WTC11 (cell line): ENCODE measurements at regions not wholly inside any gene's neighbourhood (a gene's known extent, or its start where the extent isn't known, plus 50 kb on each side); places are given as distances from the start of the nearest gene placed in this dataset.

ENCODE experiments used
- ATAC-seq: fragments of 200-7000 bp; cut with Tn5 transposase; 2 replicates; pipeline ENCODE4 v1.10.0; 2021; ENCODE audit warnings: mild to moderate bottlenecking, moderate library complexity
- CTCF ChIA-PET: fragments of 300-600 bp; sonication (Branson Sonifier 250); formaldehyde crosslinking; loops from one replicate; lab custom pipeline; 2021; ENCODE audit warnings: antibody characterized with exemption; lab: Charles Lee
- POLR2A ChIA-PET: fragments of 350-600 bp; sonication (Branson Sonifier 250); formaldehyde crosslinking; loops from one replicate; lab custom pipeline; 2021; ENCODE audit warnings: antibody characterized with exemption; lab: Charles Lee
- DNase-seq: peaks from one replicate; pipeline ENCODE4 v3.0.0; 2021; ENCODE audit warnings: low spot score
- H3K27ac Mint-ChIP-seq: 2 replicates; pipeline ENCODE4 v1.8.0; 2021; ENCODE audit warnings: mixed read lengths
- H3K27me3 Mint-ChIP-seq: 2 replicates; pipeline ENCODE4 v1.8.0; 2021; ENCODE audit warnings: low read depth, mild to moderate bottlenecking, moderate library complexity, mixed read lengths
- H3K36me3 Mint-ChIP-seq: 2 replicates; pipeline ENCODE4 v1.8.0; 2021; ENCODE audit warnings: mixed read lengths
- H3K4me1 Mint-ChIP-seq: 2 replicates; pipeline ENCODE4 v1.8.0; 2022; ENCODE audit warnings: mixed read lengths
- H3K4me3 Mint-ChIP-seq: 2 replicates; pipeline ENCODE4 v1.8.0; 2021; ENCODE audit warnings: mild to moderate bottlenecking, moderate library complexity, mixed read lengths
- H3K9me3 Mint-ChIP-seq: 2 replicates; pipeline ENCODE4 v1.8.0; 2021; ENCODE audit warnings: mixed read lengths
- ETV6 ChIP-seq: sonication (generic); formaldehyde crosslinking; IDR thresholded peaks from 2 replicates; pipeline ENCODE4 v1.8.1; 2022; ENCODE audit warnings: mild to moderate bottlenecking, missing genetic modification reagents
- FOXJ3 ChIP-seq: sonication (generic); formaldehyde crosslinking; IDR thresholded peaks from 2 replicates; pipeline ENCODE4 v1.9.0; 2021; ENCODE audit warnings: missing genetic modification reagents, mild to moderate bottlenecking, borderline replicate concordance
- FOXP1 ChIP-seq: sonication (generic); formaldehyde crosslinking; IDR thresholded peaks from 2 replicates; pipeline ENCODE4 v1.8.0; 2022; ENCODE audit warnings: missing genetic modification reagents, mild to moderate bottlenecking, moderate library complexity, borderline replicate concordance
- GTF2I ChIP-seq: fragments of 250-450 bp; sonication (Bioruptor Pico); conservative IDR thresholded peaks from 2 replicates; pipeline ENCODE4 v1.4.0; 2021; ENCODE audit warnings: mild to moderate bottlenecking
- RORB ChIP-seq: fragments of 250-450 bp; sonication (Bioruptor Pico); IDR thresholded peaks from 2 replicates; pipeline ENCODE4 v1.9.0; 2021; ENCODE audit warnings: mild to moderate bottlenecking
- SMAD3 ChIP-seq: sonication (generic); formaldehyde crosslinking; IDR thresholded peaks from 2 replicates; pipeline ENCODE4 v1.8.0; 2022; ENCODE audit warnings: missing genetic modification reagents, mild to moderate bottlenecking, borderline replicate concordance
- ZNF281 ChIP-seq: sonication (generic); formaldehyde crosslinking; IDR thresholded peaks from 2 replicates; pipeline ENCODE4 v1.8.0; 2023; ENCODE audit warnings: mild to moderate bottlenecking, missing genetic modification reagents
- ZNF416 ChIP-seq: fragments of 250-450 bp; sonication (Bioruptor Pico); IDR thresholded peaks from 2 replicates; pipeline ENCODE4 v1.9.0; 2021; ENCODE audit warnings: mild to moderate bottlenecking, inconsistent platforms
- ZNF423 ChIP-seq: fragments of 250-450 bp; sonication (Bioruptor Pico); IDR thresholded peaks from 2 replicates; pipeline ENCODE4 v2.1.2; 2022; ENCODE audit warnings: mild to moderate bottlenecking, moderate library complexity
- ZNF671 ChIP-seq: fragments of 250-450 bp; sonication (Bioruptor Pico); IDR thresholded peaks from 2 replicates; pipeline ENCODE4 v1.8.0; 2021; ENCODE audit warnings: mild to moderate bottlenecking
- TF ChIP-seq, protein P1 (sequence below): sonication (generic); formaldehyde crosslinking; IDR thresholded peaks from 2 replicates; pipeline ENCODE4 v1.8.1; 2023; ENCODE audit warnings: mild to moderate bottlenecking, missing genetic modification reagents
- TF ChIP-seq, protein P2 (sequence below): sonication (generic); formaldehyde crosslinking; IDR thresholded peaks from 2 replicates; pipeline ENCODE4 v1.8.0; 2022; ENCODE audit warnings: missing genetic modification reagents

DNA sequence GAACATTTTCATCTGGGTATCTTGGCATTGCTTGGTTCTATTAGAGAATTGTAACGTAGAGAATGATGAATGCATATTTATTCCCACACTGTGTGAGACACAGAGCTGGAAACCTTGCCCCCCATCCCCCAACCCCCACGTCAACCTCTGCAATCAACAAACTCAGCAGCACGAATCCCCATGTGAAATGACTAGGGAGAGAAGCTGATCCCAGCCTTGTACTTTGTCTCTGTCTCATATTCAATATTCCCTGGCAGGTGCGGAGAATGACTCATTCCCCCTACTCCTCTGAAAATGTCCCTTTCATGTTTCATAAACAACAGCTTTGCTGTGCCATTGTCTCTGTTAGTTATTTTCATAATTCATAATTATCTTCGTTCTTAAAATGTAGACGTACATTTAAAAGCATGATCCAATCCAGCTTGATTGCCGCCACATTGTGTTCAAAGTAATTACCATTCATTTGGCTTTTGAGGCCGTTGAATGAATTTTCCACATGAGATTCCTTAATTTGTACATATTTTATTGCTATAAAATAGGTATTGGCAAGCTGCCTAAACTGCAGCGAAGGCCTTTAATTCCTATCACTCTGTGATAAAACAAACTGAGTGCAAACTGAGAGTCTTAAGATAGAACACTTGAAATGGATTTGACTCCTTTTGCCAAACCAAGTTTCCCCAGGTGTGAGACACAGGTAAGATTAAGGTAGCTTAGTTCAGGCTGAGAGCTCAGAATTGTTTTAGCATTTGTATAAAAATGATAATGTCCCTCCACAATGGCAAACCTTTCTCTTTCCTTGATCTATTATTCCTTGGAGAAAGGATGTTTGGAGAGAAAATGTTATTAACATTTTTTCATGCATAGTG lies 920.2 kb downstream of the TYW1 start (continued):
- no peak for TF ChIP-seq FOXJ3 (CRISPR knock-in tag)
- no peak for TF ChIP-seq ZNF281 (CRISPR knock-in tag)
- TF ChIP-seq, all 79 proteins: peak for 0

- peaks cover 18% of the 10 kb centered on the region for H3K27me3 Mint-ChIP-seq
- peak; percentile 89 for ATAC-seq
- peaks cover 15% of the 10 kb centered on the region for H3K9me3 Mint-ChIP-seq
- TF ChIP-seq ZNF416 (CRISPR knock-in tag): no peak
- peak; percentile 90 for TF ChIP-seq GTF2I (CRISPR knock-in tag)
- peak; percentile 39; the same call in 1 of the 2 replicates for TF ChIP-seq ZNF423 (CRISPR knock-in tag)
- TF ChIP-seq, all 79 proteins: peak for 2
- POLR2A ChIA-PET: no interaction called here
- CTCF ChIA-PET: interaction anchor here (0.6 to 1.3 kb wide), 2 partner anchors 192 to 292 kb away, joined by 3 read pairs; no protein-coding TSS in a partner anchor
- H3K27ac Mint-ChIP-seq: 0 out of 2 replicates have a peak overlapping the region, but pooled peaks have one; percentile 43
- DNase-seq: peak; percentile 38
- peaks cover 44% of the 10 kb centered on the region for H3K4me1 Mint-ChIP-seq
- peaks cover 15% of the 10 kb centered on the region for H3K36me3 Mint-ChIP-seq
- no peak overlapping the region; the same call in 1 of the 2 replicates for H3K4me3 Mint-ChIP-seq
Observed at GRCh38 chr7:67917437-67917755, 920.8 kb downstream of the TYW1 start.

DNA sequence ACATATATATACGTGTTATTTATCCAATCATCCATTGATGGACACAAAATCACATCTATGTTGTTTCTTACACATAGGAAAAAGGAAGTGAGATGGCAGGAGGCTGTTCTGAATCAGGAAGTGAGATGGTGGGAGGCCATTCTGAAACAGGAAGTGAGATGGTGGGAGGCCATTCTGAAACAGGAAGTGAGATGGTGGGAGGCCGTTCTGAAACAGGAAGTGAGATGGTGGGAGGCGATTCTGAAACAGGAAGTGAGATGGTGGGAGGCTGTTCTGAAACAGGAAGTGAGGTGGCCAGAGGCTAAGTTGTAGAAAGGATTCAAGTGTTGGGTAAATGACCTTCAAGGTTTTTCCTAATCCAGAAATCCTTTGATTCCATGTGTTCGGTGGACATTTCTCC lies 921.5 kb downstream of the TYW1 start:
- peaks cover 15% of the 10 kb centered on the region for H3K36me3 Mint-ChIP-seq
- H3K4me3 Mint-ChIP-seq: no peak overlapping the region
- ChIA-PET POLR2A (no interaction called here), CTCF (no interaction called here)
- TF ChIP-seq ETV6 (CRISPR knock-in tag): peak; percentile 96
- no peak for TF ChIP-seq FOXP1
- DNase-seq: no peak
- no peak for ATAC-seq
- peaks cover 18% of the 10 kb centered on the region for H3K27me3 Mint-ChIP-seq
- H3K4me1 Mint-ChIP-seq: peaks cover 39% of the 10 kb centered on the region
- peaks cover 16% of the 10 kb centered on the region for H3K9me3 Mint-ChIP-seq
- peak overlapping the region; percentile 45; the same call in 1 of the 2 replicates for H3K27ac Mint-ChIP-seq

GRCh38 chr7:67923286-67923685 lies 926.7 kb downstream of the TYW1 start:
- H3K27ac Mint-ChIP-seq: no peak overlapping the region
- TF ChIP-seq RORB: no peak
- TF ChIP-seq, protein P1, sequence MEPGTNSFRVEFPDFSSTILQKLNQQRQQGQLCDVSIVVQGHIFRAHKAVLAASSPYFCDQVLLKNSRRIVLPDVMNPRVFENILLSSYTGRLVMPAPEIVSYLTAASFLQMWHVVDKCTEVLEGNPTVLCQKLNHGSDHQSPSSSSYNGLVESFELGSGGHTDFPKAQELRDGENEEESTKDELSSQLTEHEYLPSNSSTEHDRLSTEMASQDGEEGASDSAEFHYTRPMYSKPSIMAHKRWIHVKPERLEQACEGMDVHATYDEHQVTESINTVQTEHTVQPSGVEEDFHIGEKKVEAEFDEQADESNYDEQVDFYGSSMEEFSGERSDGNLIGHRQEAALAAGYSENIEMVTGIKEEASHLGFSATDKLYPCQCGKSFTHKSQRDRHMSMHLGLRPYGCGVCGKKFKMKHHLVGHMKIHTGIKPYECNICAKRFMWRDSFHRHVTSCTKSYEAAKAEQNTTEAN (CRISPR knock-in tag): no peak
- TF ChIP-seq SMAD3 (CRISPR knock-in tag): no peak
- TF ChIP-seq, protein P2, sequence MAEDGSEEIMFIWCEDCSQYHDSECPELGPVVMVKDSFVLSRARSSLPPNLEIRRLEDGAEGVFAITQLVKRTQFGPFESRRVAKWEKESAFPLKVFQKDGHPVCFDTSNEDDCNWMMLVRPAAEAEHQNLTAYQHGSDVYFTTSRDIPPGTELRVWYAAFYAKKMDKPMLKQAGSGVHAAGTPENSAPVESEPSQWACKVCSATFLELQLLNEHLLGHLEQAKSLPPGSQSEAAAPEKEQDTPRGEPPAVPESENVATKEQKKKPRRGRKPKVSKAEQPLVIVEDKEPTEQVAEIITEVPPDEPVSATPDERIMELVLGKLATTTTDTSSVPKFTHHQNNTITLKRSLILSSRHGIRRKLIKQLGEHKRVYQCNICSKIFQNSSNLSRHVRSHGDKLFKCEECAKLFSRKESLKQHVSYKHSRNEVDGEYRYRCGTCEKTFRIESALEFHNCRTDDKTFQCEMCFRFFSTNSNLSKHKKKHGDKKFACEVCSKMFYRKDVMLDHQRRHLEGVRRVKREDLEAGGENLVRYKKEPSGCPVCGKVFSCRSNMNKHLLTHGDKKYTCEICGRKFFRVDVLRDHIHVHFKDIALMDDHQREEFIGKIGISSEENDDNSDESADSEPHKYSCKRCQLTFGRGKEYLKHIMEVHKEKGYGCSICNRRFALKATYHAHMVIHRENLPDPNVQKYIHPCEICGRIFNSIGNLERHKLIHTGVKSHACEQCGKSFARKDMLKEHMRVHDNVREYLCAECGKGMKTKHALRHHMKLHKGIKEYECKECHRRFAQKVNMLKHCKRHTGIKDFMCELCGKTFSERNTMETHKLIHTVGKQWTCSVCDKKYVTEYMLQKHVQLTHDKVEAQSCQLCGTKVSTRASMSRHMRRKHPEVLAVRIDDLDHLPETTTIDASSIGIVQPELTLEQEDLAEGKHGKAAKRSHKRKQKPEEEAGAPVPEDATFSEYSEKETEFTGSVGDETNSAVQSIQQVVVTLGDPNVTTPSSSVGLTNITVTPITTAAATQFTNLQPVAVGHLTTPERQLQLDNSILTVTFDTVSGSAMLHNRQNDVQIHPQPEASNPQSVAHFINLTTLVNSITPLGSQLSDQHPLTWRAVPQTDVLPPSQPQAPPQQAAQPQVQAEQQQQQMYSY (CRISPR knock-in tag): no peak
- TF ChIP-seq ZNF671 (CRISPR knock-in tag): no peak
- no peaks in the 10 kb centered on the region for H3K4me1 Mint-ChIP-seq
- no peak overlapping the region for H3K4me3 Mint-ChIP-seq
- peaks cover 16% of the 10 kb centered on the region for H3K9me3 Mint-ChIP-seq
- CTCF ChIA-PET: no interaction called here
- POLR2A ChIA-PET: no interaction called here
- H3K36me3 Mint-ChIP-seq: peaks cover 11% of the 10 kb centered on the region
- DNase-seq (no peak), ATAC-seq (no peak)
- no peaks in the 10 kb centered on the region for H3K27me3 Mint-ChIP-seq
